Astrocyte of the spinal cord (primary cell): ENCODE measurements at regions not wholly inside any gene's neighbourhood (a gene's known extent, or its start where the extent isn't known, plus 50 kb on each side); places are given as distances from the start of the nearest gene placed in this dataset.

Experiments
- DNase-seq: peaks from one replicate; pipeline ENCODE4 v3.0.0; 2011; ENCODE audit warnings: low read depth, low spot score
- H3K4me3 ChIP-seq: 2 replicates; pipeline ENCODE4 v1.5.1; 2011; ENCODE audit warnings: low read depth, mild to moderate bottlenecking, low read length, moderate library complexity
- in situ Hi-C: cut with HindIII; loops from 2 replicates; pipeline ENCODE4 v1.10.0; 2017; ENCODE audit warnings: low sequenced_read_pairs
- TF ChIP-seq, protein P1 (sequence below): IDR thresholded peaks from 2 replicates; pipeline ENCODE4 v1.5.1; 2012; ENCODE audit warnings: low read depth, mild to moderate bottlenecking, low read length, inconsistent platforms

DNA sequence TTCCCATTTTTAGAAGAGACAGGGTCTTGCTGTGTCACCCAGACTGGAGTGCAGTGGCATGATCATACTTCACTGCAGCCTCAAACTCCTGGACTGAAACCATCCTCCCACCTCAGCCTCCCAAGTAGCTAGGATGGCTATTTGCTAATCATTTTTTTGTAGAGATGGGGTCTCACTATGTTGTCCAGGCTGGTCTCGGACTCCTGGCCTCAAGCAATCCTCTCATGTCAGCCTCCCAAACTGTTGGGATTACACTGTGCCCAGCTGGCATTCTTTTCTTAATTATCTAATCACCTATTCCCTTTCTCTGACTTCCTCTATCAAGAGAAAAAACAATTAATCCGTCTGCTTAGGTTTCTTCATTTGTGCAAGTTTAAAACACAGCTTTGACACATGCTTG is 172.5 kb upstream of the TRIM24 start:
- H3K4me3 ChIP-seq, result no peak overlapping the region
- in situ Hi-C loops, result no loop called here
- TF ChIP-seq, protein P1, sequence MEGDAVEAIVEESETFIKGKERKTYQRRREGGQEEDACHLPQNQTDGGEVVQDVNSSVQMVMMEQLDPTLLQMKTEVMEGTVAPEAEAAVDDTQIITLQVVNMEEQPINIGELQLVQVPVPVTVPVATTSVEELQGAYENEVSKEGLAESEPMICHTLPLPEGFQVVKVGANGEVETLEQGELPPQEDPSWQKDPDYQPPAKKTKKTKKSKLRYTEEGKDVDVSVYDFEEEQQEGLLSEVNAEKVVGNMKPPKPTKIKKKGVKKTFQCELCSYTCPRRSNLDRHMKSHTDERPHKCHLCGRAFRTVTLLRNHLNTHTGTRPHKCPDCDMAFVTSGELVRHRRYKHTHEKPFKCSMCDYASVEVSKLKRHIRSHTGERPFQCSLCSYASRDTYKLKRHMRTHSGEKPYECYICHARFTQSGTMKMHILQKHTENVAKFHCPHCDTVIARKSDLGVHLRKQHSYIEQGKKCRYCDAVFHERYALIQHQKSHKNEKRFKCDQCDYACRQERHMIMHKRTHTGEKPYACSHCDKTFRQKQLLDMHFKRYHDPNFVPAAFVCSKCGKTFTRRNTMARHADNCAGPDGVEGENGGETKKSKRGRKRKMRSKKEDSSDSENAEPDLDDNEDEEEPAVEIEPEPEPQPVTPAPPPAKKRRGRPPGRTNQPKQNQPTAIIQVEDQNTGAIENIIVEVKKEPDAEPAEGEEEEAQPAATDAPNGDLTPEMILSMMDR, result no peak
- no peak for DNase-seq

DNA sequence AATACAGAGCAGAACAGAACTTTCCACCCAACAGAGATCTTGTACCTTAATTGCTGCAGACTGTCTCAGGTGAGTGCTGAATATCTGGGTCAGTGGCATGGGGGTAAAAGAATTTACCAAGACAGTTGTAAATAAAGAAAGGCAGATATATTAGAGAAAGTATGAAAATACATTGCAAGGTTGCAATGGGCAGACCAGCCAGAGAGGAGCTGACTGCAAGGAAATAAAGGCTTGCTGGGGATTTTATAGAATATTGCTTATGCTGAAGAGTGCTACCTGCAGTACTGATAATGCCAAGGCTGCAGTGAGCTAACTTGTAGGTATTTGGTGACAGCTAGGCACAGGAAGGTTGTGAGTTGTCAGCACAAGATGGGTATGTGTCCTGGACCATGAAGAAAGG is 171.0 kb upstream of the TRIM24 start:
- no peak overlapping the region for H3K4me3 ChIP-seq
- TF ChIP-seq, protein P1, result no peak
- no peak for DNase-seq
- in situ Hi-C loops, result no loop called here

DNA sequence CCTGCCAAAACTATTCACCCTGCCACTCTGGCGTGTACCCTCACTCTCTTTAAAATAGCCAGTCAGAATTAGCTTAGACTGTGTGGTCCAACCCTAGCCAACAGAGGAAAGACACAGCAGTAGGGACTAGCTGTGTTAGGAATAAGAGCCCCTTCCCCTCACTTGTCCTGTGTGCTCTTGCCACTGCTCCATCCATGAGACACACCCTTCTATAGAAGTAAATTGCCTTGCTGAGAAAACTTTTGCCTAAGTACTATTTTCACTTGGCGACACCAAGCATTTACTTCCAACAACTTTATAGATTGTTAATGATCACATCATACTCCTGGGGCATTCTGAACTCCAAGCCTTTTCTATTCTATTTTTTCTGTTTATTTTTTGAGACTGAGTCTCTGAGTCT is 170.2 kb upstream of the TRIM24 start:
- DNase-seq, result no peak
- H3K4me3 ChIP-seq, result no peak overlapping the region
- TF ChIP-seq, protein P1, result no peak
- in situ Hi-C loops, result no loop called here

DNA sequence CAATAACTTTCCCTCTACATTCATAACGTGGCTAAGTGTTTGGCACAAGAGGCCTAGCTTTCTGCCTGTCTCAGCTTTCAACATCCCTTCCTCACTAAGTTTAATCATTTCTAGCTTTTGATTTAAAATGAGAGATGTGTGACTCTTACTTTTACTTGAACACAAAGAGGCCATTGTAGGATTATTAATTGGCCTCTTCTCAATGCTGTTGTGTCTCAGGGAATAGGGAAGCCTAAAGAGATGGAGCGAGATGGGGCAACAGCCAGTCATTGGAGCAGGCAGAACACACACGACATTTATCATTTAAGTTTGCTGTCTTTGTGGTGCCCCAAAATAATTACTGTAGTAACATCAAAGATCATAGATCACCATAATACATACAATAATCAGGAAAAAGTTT is 167.1 kb upstream of the TRIM24 start:
- H3K4me3 ChIP-seq, result no peak overlapping the region
- DNase-seq, result no peak
- in situ Hi-C loops, result no loop called here
- TF ChIP-seq, protein P1, result no peak

DNA sequence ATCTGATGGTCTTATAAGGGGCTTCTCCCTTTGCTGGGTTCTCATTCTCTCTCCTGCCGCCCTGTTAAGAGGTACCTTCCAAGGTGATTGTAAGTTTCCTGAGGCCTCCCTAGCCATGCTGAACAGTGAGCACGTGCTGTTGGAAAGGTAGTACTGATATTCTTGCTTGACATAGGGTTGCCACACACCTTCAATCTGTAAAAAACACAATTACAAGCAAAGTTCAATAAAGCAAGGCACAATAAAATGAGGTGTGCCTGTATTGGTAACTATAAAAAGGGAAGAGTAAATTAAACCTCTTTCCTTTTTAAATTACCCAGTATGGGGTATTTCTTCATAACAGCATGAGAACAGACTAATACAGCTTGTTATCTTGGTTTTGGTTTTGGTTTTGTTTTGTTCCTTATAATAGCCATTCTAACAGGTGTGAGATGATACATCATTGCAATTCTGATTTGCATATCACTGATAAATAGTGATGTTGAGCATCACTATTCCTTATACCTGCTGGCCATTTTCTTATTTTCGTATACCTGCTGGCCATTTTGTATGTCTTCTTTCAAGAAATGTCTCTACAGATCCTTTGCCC is 164.9 kb upstream of the TRIM24 start:
- in situ Hi-C loops, result no loop called here
- no peak for DNase-seq
- TF ChIP-seq, protein P1, result no peak
- no peak overlapping the region for H3K4me3 ChIP-seq

DNA sequence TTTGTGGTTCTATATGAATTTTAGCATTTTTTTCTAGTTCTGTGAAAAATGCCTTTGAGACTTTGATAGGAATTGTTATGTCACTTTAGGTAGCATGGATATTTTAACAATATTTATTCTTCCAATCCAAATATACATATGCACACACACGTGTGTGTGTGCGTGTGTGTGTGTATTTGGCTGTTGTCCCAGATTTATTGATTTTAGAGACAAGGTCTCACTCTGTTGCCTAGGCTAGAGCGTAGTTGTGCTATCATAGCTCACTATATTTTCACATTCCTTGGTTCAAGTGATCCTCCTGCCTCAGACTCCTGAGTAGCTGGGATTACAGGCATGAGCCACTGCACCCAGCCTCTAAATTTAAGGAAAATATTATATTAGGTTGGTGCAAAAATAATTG is 162.5 kb upstream of the TRIM24 start:
- in situ Hi-C loops, result no loop called here
- H3K4me3 ChIP-seq, result no peak overlapping the region
- DNase-seq, result no peak
- TF ChIP-seq, protein P1, result no peak

DNA sequence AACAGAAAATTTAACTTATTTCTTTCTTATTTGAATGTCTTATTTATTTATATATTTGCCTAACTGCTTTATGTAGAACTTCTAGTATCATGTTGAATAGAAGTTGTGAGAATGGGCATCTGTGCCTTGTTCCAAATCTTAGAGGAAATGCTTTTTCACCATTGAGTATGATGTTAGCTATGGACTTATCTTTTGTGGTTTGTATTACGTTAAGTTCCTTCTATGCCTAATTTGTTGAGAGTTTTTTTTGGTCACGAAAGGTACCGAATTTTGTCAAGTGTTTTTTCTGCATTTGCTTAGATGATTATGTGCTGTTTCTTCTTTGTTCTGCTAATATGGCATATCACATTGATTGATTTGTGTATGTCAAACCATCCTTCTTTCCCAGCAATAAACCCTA is 161.0 kb upstream of the TRIM24 start:
- DNase-seq, result no peak
- TF ChIP-seq, protein P1, result no peak
- H3K4me3 ChIP-seq, result no peak overlapping the region
- in situ Hi-C loops, result no loop called here
